AML-193 (cell line): ENCODE measurements at regions not wholly inside any gene's neighbourhood (a gene's known extent, or its start where the extent isn't known, plus 50 kb on each side); places are given as distances from the start of the nearest gene placed in this dataset.
"Not testable (repeated sequence)": the region's sequence is repeated elsewhere in the genome, so short reads cannot be mapped to it uniquely, and the experiment has no call there.

Experiments
- DNase-seq, 2 experiments: peaks; one replicate each; lab custom pipeline; 2025; lab: John Stamatoyannopoulos, UW

DNA sequence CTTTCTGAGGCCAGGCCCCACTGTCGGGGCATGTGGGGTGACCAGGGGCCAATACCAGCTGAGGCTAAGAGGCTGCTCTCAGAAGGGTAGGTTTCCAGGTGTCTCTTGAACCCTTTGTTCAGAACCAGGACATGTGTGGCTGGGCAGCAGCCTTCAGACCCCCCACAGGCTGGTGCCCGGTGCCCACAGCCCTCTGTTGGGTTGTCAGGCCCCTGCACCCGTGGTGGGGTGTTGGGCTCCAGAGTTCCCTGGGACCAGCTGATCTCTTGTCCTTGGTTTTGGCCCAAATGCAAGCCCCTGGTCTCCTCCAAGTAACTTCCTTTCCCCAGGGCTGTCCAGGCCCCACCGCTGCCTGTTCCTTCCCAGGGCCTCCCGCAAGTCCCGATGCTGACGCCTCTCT, 226.0 kb downstream of the TMEM121 start:
- not testable (repeated sequence) for DNase-seq

DNA sequence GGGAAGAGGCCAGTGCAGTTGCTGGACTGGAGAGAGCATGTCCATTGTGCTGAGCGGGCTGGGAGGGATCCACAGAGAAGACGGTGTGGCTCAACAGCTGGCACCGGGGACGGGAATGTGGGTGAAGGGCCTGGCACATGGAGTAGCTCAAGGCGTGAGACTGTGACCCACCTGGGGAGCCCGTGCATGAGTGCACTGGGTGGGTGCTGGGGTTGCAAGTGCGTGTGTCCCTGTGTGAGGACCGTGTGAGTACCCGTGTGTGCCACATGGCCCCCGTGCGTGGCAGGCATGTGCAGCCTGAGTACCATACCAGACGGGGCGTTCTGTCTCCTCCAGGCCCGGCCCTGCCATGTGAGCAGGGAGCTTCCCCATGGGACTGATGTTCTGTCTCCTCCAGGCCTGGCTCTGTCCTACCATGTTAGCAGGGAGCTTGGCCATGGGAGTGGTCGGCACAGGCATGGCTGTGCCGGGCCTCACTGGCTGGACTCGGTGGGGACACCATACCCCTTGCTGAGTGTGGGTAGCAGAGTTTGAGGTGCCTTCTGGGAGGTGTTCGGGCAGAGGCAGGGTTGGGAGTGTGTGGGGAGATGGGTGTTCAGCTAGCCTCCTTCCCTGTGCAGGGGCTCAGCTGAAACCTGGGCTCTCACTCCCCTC, 234.4 kb downstream of the TMEM121 start:
- no peak for DNase-seq

DNA sequence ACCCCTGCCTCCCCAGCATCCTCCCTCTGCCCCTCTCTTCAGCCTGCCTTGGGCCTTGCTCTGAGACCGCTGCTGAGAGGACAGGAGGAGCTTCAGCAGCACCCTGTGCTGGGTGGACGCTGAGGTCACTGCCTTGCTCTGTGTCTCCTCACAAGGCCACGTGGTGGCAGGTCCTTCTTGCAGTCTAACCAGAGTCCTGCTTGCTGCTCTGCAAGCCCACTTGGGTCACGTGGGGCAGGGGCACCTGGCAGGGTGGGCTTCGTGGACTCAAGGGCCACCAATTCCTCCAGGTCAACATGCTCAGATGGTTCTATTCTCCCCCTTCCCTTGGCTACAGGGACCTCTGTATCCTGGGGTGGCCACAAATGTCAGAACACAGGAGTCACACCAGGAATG, 235.0 kb downstream of the TMEM121 start:
- DNase-seq: not testable (repeated sequence)

DNA sequence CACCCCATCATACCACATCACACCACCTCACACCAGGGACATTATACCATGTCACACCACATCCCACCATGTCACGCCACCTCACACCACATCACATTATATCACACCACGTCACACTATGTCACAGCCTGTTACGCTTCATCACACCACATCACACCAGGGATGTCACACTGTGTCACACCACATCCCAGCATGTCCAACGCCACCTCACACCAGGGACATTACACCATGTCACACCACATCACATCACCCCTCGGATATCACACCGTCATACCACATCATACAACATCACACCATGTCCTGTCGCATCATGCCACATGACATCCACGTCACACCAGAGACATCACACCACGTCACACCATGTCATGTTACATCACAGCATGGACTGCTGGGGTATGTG, 235.5 kb downstream of the TMEM121 start:
- no peak for DNase-seq

DNA sequence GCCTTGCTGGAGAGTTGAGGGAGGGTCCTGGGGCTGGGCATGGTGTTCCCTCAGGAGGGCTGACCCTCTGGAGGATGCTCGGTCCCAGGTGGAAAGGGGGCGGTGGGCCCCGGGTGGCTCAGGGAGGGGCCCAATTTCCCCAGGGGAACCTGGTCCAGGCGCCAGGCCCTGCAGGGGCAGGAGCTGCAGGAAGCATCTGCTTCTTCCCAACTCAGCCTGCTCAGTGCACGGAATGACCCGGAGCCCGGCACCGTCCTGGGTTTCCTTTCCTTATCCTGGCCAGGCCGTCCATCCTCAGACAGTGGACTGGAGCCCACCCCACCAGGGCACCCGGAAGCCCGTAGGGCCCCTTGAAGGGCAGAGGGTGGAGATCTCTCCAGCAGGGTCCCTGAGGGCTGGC, 235.9 kb downstream of the TMEM121 start:
- not testable (repeated sequence) for DNase-seq

DNA sequence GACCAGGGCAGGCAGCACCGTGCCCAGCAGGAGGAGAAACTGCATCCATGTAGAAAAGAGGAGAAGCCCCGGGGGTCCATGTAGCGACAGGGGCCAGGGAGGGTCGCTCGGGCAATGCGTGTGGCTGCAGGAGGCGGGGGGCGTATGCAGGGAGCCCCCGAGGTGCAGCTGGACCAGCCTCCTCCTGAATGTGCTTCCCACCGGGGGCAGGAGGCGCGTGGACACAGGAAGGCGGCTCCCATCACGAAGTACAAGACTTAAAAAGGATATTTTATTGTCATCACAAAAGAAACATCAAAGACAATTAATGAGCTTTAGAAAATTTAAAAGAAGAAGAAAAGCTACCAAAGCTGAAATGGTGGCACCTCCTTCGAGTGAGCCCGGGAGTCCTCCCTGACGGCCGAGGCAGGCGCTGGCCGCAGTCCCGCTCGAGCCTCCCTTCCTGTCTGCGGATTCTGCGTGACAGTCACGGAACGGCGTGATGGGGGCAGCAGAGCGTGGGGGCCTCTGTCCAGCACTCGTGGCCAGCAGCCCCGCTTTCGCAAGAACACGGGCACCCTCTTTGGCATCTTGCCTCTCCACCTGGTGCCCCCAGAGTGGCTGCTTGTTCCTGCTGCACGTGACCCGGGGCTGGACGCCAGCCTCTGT, 238.0 kb downstream of the TMEM121 start:
- not testable (repeated sequence) for DNase-seq

DNA sequence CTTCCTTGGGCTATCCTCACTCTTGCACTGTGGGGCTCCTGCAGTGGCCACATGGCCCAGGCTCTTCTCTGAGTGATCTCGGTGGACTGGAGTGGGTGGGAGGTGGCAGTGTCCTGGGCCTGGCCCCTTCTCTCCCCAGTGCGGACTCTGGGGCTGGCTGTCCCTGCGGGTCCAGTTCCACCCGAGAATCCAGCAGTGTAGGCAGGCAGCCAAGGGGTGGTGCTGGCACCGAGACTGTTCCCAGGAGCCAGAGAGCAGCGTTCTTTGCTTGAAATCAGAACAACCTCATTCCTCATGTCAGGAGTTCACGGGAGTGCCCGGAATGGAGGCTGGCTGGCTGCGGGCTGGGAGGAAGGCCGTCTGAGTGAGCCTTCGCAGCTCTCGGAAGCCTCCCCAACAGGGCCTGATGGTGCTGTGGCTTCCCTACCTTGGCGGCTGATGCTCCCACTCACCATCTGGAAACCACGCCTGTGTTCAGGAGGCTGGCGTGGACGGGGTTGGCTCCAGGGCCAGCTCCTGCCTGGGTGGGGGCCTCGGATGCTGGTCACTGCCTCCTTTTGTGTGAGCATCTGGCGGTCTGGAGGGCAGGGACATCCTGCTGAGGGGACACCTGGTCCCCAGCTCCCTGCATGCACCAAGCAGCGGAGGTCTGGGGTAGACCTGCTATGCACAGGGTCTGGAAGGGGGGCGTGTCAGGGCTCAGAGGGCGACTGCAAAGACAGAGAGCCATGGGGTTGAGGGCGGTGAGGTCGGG, 238.9 kb downstream of the TMEM121 start:
- DNase-seq: not testable (repeated sequence)

DNA sequence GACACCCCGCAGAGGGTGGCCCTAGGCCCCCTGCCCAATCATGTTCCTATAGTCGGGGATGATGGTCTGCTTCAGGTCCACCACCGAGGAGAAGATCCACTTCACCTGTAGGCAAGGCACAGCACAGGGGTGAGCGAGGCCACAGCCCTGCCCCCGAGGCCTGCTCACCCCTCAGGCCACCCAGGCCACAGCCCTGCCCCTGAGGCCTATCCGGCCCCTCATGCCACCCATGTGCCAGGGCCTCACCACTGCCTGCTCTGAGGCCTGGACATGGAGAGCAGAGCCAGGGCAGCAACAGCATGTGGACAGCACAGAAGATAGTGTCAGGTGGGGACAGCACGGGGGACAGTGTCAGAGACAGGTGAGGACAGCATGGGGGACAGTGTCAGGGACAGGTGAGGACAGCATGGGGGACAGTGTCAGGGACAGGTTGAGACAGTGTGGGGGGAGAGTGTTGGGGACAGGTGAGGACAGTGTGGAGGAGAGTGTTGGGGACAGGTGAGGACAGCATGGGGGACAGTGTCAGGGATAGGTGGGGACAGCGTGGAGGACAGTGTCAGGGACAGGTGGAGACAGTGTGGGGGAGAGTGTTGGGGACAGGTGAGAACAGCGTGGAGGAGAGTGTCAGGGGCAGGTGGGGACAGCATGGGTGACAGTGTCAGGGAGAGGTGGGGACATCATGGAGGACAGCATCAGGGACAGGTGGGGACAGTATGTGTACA, 239.7 kb downstream of the TMEM121 start:
- no peak for DNase-seq

DNA sequence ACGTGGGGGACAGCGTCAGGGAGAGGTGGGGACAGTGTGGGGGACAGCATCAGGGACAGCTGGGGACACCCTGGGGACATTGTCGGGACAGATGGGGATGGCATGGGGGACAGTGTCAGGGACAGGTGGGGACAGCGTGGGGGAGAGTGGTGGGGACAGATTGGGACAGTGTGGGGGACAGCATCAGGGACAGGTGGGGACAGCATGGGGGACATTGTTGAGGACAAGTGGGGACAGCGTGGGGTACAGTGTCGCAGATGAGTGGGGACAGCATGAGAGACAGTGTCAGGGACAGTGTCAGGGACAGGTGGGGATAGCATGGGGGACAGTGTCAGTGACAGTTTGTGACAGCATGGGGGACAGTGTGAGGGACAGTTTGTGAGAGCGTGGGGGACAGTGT, 240.9 kb downstream of the TMEM121 start:
- DNase-seq: no peak

DNA sequence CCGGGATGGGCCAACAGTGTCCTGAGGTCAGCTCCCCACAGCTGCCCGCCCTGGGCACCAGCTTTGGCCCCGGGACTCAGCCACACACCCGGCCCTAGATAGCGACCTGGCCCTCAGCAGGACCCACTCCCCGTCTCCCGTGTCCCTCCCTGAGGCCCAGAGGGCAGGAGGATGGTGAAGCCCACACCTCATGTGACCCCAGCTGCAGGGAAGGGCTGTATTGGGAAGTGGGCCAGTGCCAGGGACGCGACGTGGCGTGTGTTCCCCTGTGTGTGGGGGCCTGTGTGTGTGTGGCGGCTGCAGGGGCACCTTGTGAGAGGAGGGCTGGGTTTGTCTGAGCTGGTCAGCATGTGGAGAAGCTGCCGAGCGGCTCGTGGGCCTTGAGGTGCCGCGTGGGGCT, 241.7 kb downstream of the TMEM121 start:
- not testable (repeated sequence) for DNase-seq

DNA sequence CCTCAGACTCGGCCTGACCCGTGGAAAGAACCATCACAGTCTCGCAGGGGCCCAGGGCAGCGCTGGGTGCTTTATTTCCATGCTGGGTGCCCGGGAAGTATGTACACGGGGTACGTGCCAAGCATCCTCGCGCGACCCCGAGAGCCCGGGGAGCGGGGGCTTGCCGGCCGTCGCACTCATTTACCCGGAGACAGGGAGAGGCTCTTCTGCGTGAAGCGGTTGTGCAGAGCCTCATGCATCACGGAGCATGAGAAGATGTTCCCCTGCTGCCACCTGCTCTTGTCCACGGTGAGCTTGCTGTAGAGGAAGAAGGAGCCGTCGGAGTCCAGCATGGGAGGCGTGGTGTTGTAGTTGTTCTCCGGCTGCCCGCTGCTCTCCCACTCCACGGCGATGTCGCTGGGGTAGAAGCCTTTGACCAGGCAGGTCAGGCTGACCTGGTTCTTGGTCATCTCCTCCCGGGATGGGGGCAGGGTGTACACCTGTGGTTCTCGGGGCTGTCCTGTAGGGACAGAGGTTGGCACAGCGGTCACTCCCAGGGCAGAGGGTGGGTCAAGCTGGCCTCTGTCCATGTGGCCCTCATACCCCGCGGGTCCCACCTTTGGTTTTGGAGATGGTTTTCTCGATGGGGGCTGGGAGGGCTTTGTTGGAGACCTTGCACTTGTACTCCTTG, 242.8 kb downstream of the TMEM121 start:
- DNase-seq: not testable (repeated sequence)

DNA sequence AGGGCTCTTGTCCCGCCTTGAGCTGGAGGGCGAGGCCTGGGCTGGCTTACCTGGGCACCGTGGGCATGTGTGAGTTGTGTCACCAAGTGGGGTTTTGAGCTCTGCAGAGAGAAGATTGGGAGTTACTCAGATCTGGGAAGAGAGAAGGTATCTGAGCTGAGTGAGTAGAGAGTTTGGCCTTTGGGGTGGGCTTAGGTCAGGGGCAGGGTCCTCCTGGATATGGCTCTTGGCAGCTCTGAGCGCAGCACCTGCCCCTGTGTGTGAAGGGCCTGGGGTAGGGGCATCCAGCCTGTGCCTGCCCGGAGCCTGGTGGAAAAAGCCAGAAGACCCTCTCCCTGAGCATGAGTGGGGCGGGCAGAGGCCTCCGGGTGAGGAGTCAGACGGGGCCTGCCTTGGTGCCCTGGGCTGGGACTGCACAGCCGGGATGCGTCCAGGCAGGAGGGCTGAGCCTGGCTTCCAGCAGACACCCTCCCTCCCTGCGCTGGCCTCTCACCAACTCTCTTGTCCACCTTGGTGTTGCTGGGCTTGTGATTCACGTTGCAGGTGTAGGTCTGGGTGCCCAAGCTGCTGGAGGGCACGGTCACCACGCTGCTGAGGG, 244.3 kb downstream of the TMEM121 start:
- not testable (repeated sequence) for DNase-seq

DNA sequence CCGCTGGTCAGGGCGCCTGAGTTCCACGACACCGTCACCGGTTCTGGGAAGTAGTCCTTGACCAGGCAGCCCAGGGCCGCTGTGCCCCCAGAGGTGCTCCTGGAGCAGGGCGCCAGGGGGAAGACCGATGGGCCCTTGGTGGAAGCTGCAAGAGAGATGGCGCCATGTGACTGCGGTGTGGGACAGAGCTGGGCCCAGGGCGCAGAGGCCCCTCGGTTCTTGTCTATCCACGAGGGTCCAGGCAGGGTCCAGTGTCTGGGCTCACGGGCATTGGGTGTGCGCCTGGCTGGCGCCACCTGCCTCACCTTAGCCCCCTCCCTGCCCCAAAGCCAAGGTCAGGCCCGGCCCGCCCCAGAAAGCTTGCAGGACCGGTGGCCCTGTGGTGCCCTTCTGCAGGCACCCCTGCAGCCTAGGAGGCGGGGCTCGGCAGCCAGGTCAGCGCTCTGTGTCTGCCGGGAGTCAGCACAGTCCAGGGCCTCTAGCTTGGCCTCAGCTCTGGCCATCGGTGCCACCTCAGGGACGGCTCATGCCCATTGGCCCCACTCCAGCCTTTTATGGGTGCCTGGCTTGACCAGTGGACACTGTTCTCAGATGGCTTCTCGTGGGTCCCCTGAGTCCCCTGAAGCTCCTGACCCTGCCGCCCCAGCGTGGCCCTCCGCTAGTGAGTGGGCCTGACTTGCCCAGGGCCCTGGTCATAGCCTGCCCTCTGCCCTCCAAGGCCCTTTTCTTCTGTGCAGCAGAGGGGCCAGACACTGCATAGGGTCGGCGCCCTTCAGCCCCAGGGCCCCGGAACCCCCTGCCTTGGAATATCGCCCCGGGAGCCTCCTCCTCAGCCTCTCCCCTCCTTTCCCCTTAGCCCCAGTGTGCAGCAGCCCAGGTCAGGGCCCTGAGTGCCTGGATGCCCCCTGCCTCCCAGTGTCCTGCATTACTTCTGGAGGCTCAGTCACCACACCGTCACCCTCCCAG, 245.2 kb downstream of the TMEM121 start:
- DNase-seq: not testable (repeated sequence)

DNA sequence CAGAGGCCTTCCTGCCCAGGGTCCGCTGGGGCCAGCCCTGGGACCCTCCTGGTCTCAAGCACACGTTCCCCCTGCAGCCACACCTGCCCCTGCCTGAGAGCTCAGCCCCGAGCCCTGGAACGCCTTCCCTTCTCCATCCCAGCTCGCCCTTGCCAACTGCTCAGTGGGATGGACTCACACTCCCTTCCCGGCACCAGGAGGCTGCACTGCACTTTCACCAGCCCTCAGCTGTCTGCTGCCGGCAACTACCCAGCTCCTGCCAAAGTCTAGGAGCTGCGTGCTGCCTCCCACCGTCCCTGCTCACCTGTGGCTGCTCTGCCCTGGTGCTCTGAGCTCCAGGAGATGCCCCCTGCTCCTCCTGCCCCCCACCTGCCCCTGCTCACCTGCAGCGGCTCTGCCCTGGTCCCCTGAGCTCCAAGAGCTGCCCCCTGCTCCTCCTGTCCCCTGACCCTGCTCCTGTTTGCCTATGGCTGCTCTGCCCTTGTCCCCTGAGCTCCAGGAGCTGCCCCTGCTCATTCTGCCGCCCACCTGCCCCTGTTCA, 246.4 kb downstream of the TMEM121 start:
- not testable (repeated sequence) for DNase-seq

DNA sequence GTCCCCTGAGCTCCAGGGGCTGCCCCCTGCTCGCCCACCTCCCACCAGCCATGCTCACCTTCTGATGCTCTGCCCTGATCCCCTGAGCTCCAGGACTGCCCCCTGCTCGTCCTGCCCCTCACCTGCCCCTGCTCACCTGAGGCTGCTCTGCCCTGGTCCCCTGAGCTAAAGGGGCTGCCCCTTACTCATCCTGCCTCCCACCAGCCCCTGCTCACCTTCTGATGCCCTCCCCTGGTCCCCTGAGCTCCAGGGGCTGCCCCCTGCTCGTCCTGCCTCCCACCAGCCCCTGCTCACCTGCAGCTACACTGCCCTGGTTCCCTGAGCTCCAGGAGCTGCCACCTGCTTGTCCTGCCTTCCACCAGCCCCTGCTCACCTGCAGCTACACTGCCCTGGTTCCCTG, 247.2 kb downstream of the TMEM121 start:
- DNase-seq: no peak

DNA sequence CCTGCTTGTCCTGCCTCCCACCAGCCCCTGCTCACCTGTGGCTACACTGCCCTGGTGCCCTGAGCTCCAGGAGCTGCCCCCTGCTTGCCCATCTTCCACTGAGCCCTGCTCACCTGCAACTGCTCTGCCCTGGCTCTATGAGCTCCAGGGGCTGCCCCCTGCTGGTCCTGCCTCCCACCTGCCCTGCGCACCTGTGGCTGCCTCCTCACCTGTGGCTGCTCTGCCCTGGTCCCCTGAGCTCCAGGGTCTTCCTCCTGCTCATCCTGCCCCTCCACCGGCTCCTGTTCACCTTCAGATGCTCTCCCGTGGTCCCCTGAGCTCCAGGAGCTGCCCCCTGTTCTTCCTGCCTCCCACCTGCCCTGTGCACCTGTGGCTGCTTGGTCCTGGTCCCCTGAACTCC, 247.6 kb downstream of the TMEM121 start:
- no peak for DNase-seq

DNA sequence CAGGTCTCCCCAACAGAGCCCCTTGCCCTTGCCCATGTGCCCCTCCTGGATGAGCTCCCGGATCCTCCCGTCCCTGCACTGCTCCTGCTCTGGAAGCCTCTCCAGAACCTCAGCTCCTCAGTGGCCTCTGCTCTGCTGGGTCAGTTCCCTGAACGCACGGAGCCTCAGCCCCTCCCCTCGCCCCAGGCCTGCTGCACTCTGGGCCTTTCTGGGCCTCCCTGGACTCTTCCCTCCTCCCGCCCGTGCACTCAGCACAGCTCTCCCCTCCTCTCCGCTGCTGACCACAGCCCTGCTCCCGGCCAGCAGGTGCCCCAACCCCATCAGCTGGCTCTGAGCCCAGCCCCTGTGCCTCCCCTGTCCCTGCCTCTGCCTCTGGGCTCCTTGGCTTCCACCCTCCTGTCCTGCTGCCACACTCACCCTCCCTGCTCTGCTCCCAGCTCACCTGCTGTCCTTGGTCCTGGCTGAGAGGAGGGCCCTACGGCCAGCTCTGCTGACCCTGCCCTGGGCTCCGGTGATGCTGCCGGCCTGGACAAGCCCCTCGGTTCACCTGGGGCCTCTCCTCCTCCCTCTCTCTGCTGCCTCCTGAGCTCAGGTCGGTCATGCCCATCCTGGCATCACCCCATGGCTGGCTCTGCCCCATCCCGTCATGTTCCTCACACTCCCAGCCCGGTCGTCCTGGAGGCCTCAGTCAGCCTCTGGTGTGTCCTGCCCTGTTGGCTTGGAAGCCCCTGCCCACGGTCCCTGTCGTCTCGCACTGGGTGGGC, 248.4 kb downstream of the TMEM121 start:
- DNase-seq: not testable (repeated sequence)

DNA sequence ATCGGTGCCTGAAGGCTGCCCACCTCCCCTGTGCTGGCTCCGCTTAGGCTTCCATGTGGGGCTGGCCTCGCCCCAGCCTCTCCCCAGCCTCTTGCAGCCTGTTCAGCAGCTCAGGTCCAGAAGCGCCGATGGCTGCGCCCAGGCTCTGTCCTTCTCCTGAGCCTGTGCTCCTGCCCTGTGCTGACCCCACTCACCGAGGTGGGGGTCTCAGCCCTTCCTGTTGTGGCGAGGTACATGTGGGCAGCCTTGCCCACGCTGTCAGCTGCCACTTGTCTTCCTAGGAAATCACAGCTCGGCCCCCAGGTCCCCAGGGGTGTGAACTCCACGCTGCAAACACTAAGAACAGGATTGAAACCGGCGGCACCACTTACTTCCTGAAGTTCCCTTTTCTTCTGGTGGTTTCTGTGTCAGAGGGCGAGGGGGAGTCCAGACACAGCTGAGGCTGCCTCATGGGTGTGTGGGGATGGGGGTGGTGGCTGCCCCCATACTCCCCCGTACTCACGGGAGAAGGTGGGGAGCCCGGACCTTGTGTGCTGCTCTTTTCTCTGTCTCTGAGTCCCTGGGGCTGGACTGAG, 249.1 kb downstream of the TMEM121 start:
- DNase-seq: not testable (repeated sequence)

DNA sequence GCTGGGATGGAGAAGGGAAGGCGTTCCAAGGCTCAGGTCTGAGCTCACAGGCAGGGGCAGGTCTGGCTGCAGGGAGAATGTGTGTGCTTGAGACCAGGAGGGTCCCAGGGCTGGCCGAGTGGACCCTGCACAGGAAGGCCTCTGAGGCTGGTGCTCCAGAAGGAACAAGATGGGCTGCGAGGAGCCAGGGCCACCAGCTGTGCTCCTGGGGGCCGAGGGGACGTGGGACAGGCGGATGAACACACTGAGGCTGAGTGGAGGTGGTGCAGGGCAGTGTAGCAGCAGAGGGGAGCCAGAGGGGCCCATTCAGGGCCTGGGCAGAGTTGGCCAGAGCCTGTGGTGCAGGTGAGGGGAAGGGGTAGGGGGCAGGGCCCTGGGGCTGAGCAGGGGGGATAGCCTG, 249.7 kb downstream of the TMEM121 start:
- DNase-seq: not testable (repeated sequence)
